MCF 10A (cell line): ENCODE measurements at regions not wholly inside any gene's neighbourhood (a gene's known extent, or its start where the extent isn't known, plus 50 kb on each side); places are given as distances from the start of the nearest gene placed in this dataset.

ENCODE experiments used
- BruUV-seq: library from RNA; stranded (reverse); fragments of 400-500 nt; replicated peaks from 2 replicates; lab custom pipeline; 2021; lab: Mats Ljungman, UMichigan
- CTCF ChIA-PET: fragments of 300-600 bp; sonication (Branson Sonifier 250); formaldehyde crosslinking; extraction: SDS; loops from one replicate; lab custom pipeline; 2021; ENCODE audit warnings: antibody characterized with exemption, inconsistent platforms; lab: Yijun Ruan, JAX
- POLR2A ChIA-PET: fragments of 300-600, 350-650 bp; sonication (Branson Sonifier 250); formaldehyde crosslinking; extraction: SDS; loops from one replicate; lab custom pipeline; 2020; ENCODE audit warnings: antibody characterized with exemption, inconsistent platforms; lab: Yijun Ruan, JAX
- DNase-seq: peaks from one replicate; pipeline ENCODE4 v3.0.0-alpha.2; 2018; ENCODE audit not compliant: unreplicated experiment
- H3K27ac Mint-ChIP-seq: one replicate; pipeline ENCODE4 v1.8.0; 2022; ENCODE audit warnings: mild to moderate bottlenecking, low read depth, mixed read lengths; ENCODE audit not compliant: unreplicated experiment
- H3K27me3 Mint-ChIP-seq: one replicate; pipeline ENCODE4 v1.8.0; 2022; ENCODE audit warnings: mixed read lengths; ENCODE audit not compliant: insufficient read depth, unreplicated experiment
- H3K36me3 Mint-ChIP-seq: one replicate; pipeline ENCODE4 v1.8.0; 2022; ENCODE audit warnings: mild to moderate bottlenecking, moderate library complexity, mixed read lengths; ENCODE audit not compliant: insufficient read depth, unreplicated experiment
- H3K4me1 Mint-ChIP-seq: one replicate; pipeline ENCODE4 v1.8.0; 2022; ENCODE audit warnings: mixed read lengths; ENCODE audit not compliant: insufficient read depth, unreplicated experiment
- H3K4me3 Mint-ChIP-seq: one replicate; pipeline ENCODE4 v1.8.0; 2022; ENCODE audit warnings: mild to moderate bottlenecking, moderate library complexity, mixed read lengths; ENCODE audit not compliant: unreplicated experiment
- H3K9me3 Mint-ChIP-seq: one replicate; pipeline ENCODE4 v1.8.0; 2022; ENCODE audit warnings: mixed read lengths; ENCODE audit not compliant: unreplicated experiment
- intact Hi-C: fragments of 100-400 bp; cut with micrococcal nuclease; formaldehyde crosslinking; loops from 2 replicates; pipeline ENCODE4 v1.14.1; 2022
- TF ChIP-seq, protein P1 (sequence below): fragments of 200-600 bp; IDR thresholded peaks from one replicate; pipeline ENCODE4 v1.8.0; 2022; ENCODE audit warnings: antibody characterized with exemption, mild to moderate bottlenecking; ENCODE audit not compliant: unreplicated experiment

DNA sequence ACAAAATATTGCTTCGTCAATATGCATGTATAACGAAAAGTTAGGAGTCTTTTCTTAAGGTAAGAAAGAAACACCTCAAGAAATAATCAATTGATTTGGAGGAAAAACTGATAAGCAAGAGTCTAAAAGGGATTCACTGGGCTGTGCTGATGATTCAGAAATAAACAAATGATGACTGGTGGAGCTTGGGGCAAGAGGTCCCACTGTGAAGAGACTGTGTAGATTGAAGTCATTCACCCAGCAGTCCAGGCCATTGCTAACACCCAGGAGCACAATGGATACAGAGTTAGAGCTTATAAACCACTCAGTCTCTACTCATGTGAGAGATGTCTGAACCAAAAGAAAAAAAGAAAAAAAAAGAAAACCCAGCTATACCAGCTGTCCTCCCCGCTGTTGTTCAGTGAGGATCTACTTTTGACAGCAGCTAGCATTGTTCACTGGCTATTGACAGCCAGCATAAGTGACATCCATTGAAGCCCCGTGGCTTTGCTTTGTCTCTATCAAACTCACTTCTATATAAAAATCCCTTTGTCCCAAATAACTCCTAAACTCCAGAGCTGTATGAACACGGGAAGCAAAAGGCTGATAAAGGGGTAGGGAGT is 255.5 kb downstream of the KCTD12 start:
- Mint-ChIP-seq H3K36me3 (no peaks in the 10 kb centered on the region), H3K9me3 (no peaks in the 10 kb centered on the region), H3K27ac (no peak overlapping the region), H3K27me3 (no peaks in the 10 kb centered on the region), H3K4me1 (no peaks in the 10 kb centered on the region), H3K4me3 (no peak overlapping the region)
- TF ChIP-seq, protein P1, sequence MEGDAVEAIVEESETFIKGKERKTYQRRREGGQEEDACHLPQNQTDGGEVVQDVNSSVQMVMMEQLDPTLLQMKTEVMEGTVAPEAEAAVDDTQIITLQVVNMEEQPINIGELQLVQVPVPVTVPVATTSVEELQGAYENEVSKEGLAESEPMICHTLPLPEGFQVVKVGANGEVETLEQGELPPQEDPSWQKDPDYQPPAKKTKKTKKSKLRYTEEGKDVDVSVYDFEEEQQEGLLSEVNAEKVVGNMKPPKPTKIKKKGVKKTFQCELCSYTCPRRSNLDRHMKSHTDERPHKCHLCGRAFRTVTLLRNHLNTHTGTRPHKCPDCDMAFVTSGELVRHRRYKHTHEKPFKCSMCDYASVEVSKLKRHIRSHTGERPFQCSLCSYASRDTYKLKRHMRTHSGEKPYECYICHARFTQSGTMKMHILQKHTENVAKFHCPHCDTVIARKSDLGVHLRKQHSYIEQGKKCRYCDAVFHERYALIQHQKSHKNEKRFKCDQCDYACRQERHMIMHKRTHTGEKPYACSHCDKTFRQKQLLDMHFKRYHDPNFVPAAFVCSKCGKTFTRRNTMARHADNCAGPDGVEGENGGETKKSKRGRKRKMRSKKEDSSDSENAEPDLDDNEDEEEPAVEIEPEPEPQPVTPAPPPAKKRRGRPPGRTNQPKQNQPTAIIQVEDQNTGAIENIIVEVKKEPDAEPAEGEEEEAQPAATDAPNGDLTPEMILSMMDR = no peak
- no peak for DNase-seq
- no TSS peak for BruUV-seq
- POLR2A ChIA-PET = interaction anchor here (0.6 kb wide), 1 partner anchor 238 kb away, joined by 3 read pairs; no protein-coding TSS in a partner anchor
- intact Hi-C loops = no loop called here
- CTCF ChIA-PET = interaction anchor here (0.6 to 1.3 kb wide), 3 partner anchors 9 to 273 kb away, joined by 3 to 4 read pairs (median 4); no protein-coding TSS in a partner anchor

DNA sequence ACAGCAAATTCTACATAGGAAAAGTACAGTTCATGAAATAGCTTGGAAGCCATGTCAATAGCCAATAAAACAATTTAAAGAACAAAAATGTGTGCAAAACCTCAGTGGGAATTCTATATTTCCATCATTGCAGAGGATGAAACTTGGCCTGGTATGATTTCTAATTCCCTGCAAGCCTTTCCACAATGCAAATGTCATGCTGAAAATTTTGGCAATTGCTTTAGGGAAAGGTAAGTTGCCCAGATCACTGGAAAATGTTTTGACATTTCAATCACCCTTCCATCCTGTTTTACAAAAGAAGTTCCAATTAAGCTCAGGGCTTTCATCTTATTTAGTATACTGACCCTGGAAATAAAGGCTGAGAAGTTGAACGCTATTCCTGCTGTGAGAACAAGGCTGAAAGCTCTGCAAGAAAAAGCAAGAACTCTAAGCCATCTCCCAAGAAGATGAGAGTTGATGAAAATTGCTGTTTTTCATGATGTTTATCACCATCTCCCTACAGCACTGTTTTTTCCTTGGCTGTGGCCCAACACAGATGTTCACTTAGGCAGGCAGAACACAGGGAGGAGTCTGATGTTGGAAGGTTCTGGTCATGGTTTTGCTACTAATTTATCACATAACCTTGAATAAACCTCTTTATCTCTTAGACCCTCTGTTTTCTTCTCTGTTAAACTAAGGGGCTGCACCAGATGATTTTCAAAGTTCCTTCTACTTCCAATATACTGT is 263.7 kb downstream of the KCTD12 start:
- TF ChIP-seq, protein P1 = no peak
- ChIA-PET CTCF (interaction anchor here (0.6 to 1.4 kb wide), 2 partner anchors 8 to 115 kb away, joined by 3 to 4 read pairs; no protein-coding TSS in a partner anchor), POLR2A (interaction anchor here (1.1 to 1.3 kb wide), 3 partner anchors 13 to 257 kb away, joined by 3 to 4 read pairs (median 4); no protein-coding TSS in a partner anchor)

DNA sequence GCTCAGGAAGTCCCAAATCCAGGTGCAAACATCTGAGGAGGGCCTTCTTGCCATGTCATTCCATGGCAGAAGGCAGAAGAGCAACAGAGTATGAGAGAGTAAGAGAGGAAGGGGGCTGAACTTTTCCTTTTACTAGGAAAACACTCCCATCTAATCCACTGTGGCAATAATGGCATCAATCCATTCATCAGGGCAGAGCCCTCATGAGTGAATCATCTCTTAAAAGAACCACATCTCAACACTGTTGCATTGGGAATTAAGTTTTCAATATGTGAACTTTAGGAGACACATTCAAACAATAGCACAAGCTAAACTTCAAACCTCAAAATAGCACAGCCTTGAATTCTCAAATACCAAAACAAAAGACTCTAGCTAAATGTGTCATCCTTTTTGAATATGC is 264.5 kb downstream of the KCTD12 start:
- ChIA-PET CTCF (interaction anchor here (1.4 kb wide), 1 partner anchor 9 kb away, joined by 4 read pairs; no protein-coding TSS in a partner anchor), POLR2A (interaction anchor here (1.1 to 1.3 kb wide), 2 partner anchors 15 to 258 kb away, joined by 3 to 4 read pairs; no protein-coding TSS in a partner anchor)
- H3K4me3 Mint-ChIP-seq = no peak overlapping the region
- DNase-seq = no peak
- no peaks in the 10 kb centered on the region for H3K9me3 Mint-ChIP-seq
- H3K27ac Mint-ChIP-seq = no peak overlapping the region
- peaks cover 18% of the 10 kb centered on the region for H3K4me1 Mint-ChIP-seq
- BruUV-seq = no TSS peak
- TF ChIP-seq, protein P1 = no peak
- no peaks in the 10 kb centered on the region for H3K27me3 Mint-ChIP-seq
- no peaks in the 10 kb centered on the region for H3K36me3 Mint-ChIP-seq
- intact Hi-C loops = no loop called here

More for the DNA sequence above, 263.7 kb downstream of the KCTD12 start:
- Mint-ChIP-seq H3K4me1 (peaks cover 18% of the 10 kb centered on the region), H3K36me3 (no peaks in the 10 kb centered on the region), H3K9me3 (no peaks in the 10 kb centered on the region), H3K27me3 (no peaks in the 10 kb centered on the region), H3K27ac (no peak overlapping the region), H3K4me3 (no peak overlapping the region)
- BruUV-seq = no TSS peak
- intact Hi-C loops = no loop called here
- DNase-seq = no peak

DNA sequence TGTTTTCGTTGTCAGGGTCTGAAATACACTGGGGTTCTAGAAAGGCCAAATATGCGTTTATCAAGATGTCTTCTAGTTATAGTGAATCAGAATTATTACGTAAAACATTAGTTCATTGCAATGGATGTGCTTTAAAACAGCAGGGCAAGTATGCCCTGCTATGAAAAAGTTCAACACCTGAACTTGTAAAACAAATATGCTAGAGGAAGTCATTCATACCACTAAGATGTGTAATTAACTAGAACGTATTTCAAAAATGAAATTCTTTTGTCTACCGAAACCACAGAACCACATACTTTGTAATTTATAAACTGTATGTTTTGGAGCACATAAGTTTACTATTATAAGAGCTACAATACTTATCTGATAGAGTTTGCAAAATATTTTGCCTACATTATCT is 266.2 kb downstream of the KCTD12 start:
- ChIA-PET CTCF (interaction anchor here (0.8 to 1.5 kb wide), 2 partner anchors 16 to 18 kb away, joined by 3 read pairs; no protein-coding TSS in a partner anchor), POLR2A (no interaction called here)
- Mint-ChIP-seq H3K9me3 (no peaks in the 10 kb centered on the region), H3K36me3 (no peaks in the 10 kb centered on the region), H3K4me1 (peaks cover 18% of the 10 kb centered on the region), H3K4me3 (no peak overlapping the region), H3K27ac (no peak overlapping the region), H3K27me3 (no peaks in the 10 kb centered on the region)
- no TSS peak for BruUV-seq
- TF ChIP-seq, protein P1 = no peak
- DNase-seq = peak; percentile 24
- intact Hi-C loops = no loop called here
